GM10266 (cell line): ENCODE measurements at regions not wholly inside any gene's neighbourhood (a gene's known extent, or its start where the extent isn't known, plus 50 kb on each side); places are given as distances from the start of the nearest gene placed in this dataset.

Experiments used
- DNase-seq: peaks from one replicate; pipeline ENCODE4 v3.0.0; 2012; ENCODE audit errors: extremely low spot score
- TF ChIP-seq, protein P1 (sequence below): IDR thresholded peaks from 2 replicates; pipeline ENCODE4 v1.5.1; 2012; ENCODE audit warnings: mild to moderate bottlenecking, low read depth; ENCODE audit not compliant: control insufficient read depth, insufficient read depth; ENCODE audit errors: missing control alignments

DNA sequence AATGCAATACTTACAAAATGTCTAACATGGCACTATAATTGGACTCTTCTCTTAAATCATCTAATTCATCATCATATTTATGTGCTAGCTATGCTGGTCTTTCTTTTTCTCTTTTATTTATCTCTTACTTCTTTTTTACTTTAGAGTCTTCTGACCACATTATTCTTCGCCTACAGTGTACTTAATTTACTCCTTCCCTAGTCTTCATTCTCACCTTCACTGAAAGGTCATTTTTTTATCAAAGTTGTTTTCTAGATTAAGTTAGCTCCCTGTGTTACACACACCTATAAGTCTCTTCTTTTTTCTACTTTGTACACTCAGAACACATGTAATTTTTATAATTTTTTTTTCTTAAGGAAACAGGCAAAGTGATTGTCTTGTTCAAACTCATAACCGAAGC lies 1351.2 kb downstream of the FSCB start:
- TF ChIP-seq, protein P1, sequence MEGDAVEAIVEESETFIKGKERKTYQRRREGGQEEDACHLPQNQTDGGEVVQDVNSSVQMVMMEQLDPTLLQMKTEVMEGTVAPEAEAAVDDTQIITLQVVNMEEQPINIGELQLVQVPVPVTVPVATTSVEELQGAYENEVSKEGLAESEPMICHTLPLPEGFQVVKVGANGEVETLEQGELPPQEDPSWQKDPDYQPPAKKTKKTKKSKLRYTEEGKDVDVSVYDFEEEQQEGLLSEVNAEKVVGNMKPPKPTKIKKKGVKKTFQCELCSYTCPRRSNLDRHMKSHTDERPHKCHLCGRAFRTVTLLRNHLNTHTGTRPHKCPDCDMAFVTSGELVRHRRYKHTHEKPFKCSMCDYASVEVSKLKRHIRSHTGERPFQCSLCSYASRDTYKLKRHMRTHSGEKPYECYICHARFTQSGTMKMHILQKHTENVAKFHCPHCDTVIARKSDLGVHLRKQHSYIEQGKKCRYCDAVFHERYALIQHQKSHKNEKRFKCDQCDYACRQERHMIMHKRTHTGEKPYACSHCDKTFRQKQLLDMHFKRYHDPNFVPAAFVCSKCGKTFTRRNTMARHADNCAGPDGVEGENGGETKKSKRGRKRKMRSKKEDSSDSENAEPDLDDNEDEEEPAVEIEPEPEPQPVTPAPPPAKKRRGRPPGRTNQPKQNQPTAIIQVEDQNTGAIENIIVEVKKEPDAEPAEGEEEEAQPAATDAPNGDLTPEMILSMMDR = no peak
- DNase-seq = no peak

GRCh38 chr14:43155258-43155657 lies 1351.8 kb downstream of the FSCB start:
- DNase-seq = no peak
- TF ChIP-seq, protein P1 = no peak

GRCh38 chr14:43147485-43147884 lies 1359.6 kb downstream of the FSCB start:
- no peak for DNase-seq
- TF ChIP-seq, protein P1 = no peak

GRCh38 chr14:43145361-43145760 lies 1361.7 kb downstream of the FSCB start:
- TF ChIP-seq, protein P1 = no peak
- DNase-seq = no peak

DNA sequence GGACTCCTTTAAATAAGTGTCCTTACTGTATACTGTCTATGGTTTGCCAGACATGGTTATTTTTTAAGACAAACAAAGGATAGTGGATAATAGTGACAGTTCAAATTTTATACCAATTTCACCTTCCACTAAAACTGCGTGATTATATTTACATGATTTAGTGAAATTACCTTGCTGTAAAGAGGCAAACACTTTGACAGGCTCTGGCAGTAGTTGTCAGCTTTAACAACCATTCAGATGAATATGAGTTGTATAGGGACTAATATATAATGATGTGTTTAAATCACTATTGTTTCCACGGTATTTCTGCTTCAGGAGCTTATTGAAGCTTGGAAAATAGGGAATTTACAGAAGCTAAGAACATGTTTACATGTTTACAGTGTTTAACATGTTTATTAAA lies 1364.0 kb downstream of the FSCB start:
- no peak for DNase-seq
- TF ChIP-seq, protein P1 = no peak

GRCh38 chr14:43141636-43142191 lies 1365.4 kb downstream of the FSCB start:
- TF ChIP-seq, protein P1 = no peak
- DNase-seq = no peak

- TF ChIP-seq, protein P1 = no peak
- no peak for DNase-seq
Measured at GRCh38 chr14:43140453-43140852, 1366.6 kb downstream of the FSCB start.
